ENCODE measurements at regions not wholly inside any gene's neighbourhood (a gene's known extent, or its start where the extent isn't known, plus 50 kb on each side); places are given as distances from the start of the nearest gene placed in this dataset.

DNA sequence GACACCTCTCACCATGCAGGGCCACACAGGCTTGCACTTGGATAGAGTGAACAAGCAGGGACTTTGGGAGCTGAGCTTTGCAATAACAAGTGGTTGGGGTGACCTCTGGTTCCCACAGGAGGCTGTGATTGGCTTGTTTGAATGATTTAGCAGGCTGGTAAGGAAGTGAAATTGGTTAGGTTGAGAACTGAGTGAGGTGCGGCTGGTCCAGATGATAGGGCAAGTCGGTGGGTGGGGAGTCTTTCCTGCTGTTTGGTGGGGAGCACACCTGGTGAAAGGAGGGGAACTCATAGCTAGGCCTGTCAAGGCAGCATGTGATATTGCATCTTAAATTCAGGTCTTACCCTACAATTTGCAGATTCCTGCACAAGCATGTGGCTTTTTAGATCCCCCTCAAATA is 794.6 kb upstream of the ZNF608 start:
- Histone ChIP-seq H3K9me3 (no peaks in the 10 kb centered on the region; the same call in 1 of the 2 replicates), H3K4me3 (ENCODE audit: low read depth, low read length) (no peak overlapping the region), H3K4me1 (no peaks in the 10 kb centered on the region; the same call in 1 of the 2 replicates), H3K27me3 (no peaks in the 10 kb centered on the region), H3K36me3 (no peaks in the 10 kb centered on the region)
- no peak for TF ChIP-seq CTCF (IDR thresholded peaks at IDR 0.05; ENCODE audit: low read depth, low read length)
- DNase-seq: no peak

- no peak overlapping the region for H3K4me3 ChIP-seq (ENCODE audit: low read depth, low read length)
- no peaks in the 10 kb centered on the region for H3K9me3 ChIP-seq
- H3K36me3 ChIP-seq: no peaks in the 10 kb centered on the region
- peak; percentile 44 for DNase-seq
- no peaks in the 10 kb centered on the region for H3K27me3 ChIP-seq
- peaks cover 26% of the 10 kb centered on the region for H3K4me1 ChIP-seq
- TF ChIP-seq CTCF (IDR thresholded peaks at IDR 0.05; ENCODE audit: low read depth, low read length): no peak
These were observed 803.0 kb upstream of the ZNF608 start for GRCh38 chr5:125549322-125549911.

DNA sequence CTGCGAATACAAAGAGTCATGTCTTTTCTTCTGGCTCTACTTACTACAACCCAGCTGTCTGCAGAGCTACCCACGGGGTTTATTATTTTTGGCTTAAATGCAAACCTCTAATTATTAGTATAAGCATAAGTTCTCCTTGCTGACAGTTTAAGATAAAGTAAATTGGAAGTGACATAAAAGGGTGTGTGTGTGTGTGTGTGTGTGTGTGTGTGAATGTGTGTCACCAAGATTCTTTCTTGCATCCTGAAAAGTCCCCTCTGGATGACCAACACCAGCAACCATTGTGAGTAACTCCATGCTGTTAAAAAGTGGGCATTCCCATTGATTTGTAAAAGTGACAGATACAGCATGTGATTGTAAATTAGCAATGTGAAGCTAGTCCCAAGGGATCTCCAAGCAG is 803.8 kb upstream of the ZNF608 start:
- peak; percentile 8 for DNase-seq
- Histone ChIP-seq H3K36me3 (no peaks in the 10 kb centered on the region), H3K4me3 (ENCODE audit: low read depth, low read length) (no peak overlapping the region), H3K9me3 (no peaks in the 10 kb centered on the region), H3K27me3 (no peaks in the 10 kb centered on the region), H3K4me1 (peaks cover 27% of the 10 kb centered on the region)
- TF ChIP-seq CTCF (IDR thresholded peaks at IDR 0.05; ENCODE audit: low read depth, low read length): no peak

DNA sequence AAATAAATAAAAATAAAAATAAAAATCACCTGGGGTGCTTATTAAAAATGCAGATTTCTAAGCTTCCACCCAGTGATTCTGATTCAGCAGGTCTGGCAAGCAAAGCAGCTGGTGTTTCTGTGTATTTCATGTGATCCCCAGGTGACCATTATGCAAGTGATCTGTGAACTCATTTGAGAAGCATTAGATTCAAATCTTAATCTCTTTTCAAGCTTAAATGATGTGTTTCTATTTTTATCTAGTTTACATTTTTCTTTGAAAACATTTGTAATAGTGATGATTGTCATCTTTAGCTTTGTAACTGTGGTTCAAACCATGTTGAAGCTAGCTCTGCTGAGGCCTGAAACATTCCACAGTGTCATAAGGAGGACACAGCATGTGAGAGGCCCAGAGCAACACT is 804.8 kb upstream of the ZNF608 start:
- no peak for DNase-seq
- TF ChIP-seq CTCF (IDR thresholded peaks at IDR 0.05; ENCODE audit: low read depth, low read length): no peak
- no peaks in the 10 kb centered on the region for H3K9me3 ChIP-seq

DNA sequence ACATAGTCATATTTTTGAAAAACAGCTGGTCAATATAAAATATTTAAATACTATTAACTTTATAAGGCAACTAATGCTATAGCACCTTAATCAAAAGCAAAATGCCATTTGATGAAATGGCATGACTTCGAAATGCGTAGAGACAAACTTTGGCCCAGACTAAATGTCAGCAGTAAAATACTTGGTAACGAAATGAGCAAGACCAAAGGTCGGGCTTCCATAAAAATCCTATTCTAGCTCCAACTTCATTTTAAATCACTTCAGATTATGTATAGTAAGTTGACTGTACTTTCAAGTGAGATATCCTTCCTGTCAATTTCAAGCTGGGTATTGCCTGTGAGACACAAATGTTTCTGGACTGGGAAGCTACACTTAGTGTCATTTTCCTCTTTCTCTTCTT is 805.4 kb upstream of the ZNF608 start:
- no peaks in the 10 kb centered on the region for H3K9me3 ChIP-seq
- TF ChIP-seq CTCF (IDR thresholded peaks at IDR 0.05; ENCODE audit: low read depth, low read length): no peak
- no peaks in the 10 kb centered on the region for H3K27me3 ChIP-seq
- H3K4me3 ChIP-seq (ENCODE audit: low read depth, low read length): no peak overlapping the region
- peaks cover 31% of the 10 kb centered on the region for H3K4me1 ChIP-seq
- H3K36me3 ChIP-seq: no peaks in the 10 kb centered on the region
- DNase-seq: no peak

More for the DNA sequence above, 804.8 kb upstream of the ZNF608 start:
- Histone ChIP-seq H3K4me3 (ENCODE audit: low read depth, low read length) (no peak overlapping the region), H3K27me3 (no peaks in the 10 kb centered on the region), H3K36me3 (no peaks in the 10 kb centered on the region), H3K4me1 (peaks cover 31% of the 10 kb centered on the region)

DNA sequence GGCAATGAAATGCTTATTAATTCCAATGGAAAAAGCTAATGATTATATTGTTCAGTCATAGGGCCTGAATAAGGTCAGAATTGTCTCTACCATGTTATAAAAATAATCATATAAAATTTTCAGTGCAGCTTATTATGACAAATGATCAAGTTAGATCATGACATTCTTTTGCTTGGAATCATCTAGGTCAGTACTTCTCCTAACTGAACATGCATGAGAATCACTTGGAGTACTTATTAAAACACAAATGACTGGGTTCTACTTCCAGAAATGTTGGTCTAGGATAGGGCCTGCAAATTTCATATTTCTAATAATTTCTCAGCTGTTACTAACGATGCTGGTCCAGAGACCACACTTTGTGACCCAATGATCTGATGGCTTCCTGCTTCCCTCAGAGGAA is 806.0 kb upstream of the ZNF608 start:
- no peak for DNase-seq
- TF ChIP-seq CTCF (IDR thresholded peaks at IDR 0.05; ENCODE audit: low read depth, low read length): no peak
- Histone ChIP-seq H3K9me3 (no peaks in the 10 kb centered on the region), H3K36me3 (no peaks in the 10 kb centered on the region), H3K4me3 (ENCODE audit: low read depth, low read length) (no peak overlapping the region), H3K27me3 (no peaks in the 10 kb centered on the region), H3K4me1 (peaks cover 31% of the 10 kb centered on the region)
